ENCODE measurements at regions not wholly inside any gene's neighbourhood (a gene's known extent, or its start where the extent isn't known, plus 50 kb on each side); places are given as distances from the start of the nearest gene placed in this dataset.

DNA sequence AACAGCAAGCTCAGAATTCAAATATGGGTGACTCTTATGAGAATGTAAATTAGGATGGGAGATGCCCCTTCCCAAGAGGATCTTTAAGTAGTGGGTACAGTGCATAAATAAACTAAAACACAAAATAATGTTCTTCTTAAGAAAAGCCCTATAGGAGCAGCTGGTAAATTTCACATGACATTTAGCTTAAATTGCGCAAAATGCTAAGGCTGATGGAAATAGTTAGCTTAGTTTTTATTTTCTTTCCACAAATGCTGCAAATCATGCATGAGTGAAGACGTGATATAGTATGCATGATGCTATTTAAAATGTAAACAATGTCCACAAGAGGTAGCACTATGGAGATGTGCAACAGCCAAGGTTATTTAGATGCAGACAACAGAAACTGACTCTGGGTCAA is 328.1 kb downstream of the ATP23 start:
- no peak overlapping the region for H3K27ac ChIP-seq
- TF ChIP-seq, protein P1, sequence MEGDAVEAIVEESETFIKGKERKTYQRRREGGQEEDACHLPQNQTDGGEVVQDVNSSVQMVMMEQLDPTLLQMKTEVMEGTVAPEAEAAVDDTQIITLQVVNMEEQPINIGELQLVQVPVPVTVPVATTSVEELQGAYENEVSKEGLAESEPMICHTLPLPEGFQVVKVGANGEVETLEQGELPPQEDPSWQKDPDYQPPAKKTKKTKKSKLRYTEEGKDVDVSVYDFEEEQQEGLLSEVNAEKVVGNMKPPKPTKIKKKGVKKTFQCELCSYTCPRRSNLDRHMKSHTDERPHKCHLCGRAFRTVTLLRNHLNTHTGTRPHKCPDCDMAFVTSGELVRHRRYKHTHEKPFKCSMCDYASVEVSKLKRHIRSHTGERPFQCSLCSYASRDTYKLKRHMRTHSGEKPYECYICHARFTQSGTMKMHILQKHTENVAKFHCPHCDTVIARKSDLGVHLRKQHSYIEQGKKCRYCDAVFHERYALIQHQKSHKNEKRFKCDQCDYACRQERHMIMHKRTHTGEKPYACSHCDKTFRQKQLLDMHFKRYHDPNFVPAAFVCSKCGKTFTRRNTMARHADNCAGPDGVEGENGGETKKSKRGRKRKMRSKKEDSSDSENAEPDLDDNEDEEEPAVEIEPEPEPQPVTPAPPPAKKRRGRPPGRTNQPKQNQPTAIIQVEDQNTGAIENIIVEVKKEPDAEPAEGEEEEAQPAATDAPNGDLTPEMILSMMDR (IDR thresholded peaks at IDR 0.05) = no peak
- no peak for TF ChIP-seq ZFX (IDR thresholded peaks at IDR 0.05; ENCODE audit: borderline replicate concordance)

DNA sequence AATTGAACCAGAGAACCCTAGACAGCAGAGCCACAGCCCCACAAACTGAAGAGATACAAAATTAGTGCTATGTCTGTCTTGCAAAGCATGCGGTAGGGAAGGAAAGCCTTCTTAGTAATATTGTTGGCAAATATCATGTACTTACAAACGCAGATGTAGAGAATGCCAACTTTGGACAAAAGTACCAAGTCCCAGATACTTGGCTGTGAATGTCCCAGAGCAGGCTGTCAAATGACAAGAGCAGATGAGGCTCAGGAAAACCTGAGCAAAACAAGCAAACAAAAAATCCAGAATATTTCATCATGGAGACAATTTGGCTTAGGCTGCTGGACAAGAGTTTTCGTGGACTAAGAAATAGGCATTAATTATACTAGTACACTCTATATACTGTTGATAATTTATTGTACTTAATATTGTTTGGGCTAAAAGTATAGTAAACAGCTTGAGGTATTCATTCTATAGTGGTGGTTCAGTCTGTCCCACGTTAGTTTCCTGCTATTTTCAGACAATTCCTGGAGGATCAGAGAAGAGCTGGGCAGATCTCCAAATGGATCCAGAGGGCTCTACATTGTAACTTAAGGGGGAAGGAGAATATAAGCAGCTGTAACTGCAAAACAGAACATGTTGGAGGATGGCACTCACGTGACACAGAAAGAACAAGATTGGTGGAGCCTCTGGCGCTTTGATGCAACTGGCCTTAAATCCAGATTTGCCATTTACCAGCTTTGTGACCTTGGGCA is 329.8 kb downstream of the ATP23 start:
- TF ChIP-seq ZFX (IDR thresholded peaks at IDR 0.05; ENCODE audit: borderline replicate concordance) = no peak
- TF ChIP-seq, protein P1 (IDR thresholded peaks at IDR 0.05) = no peak
- no peak overlapping the region for H3K27ac ChIP-seq

DNA sequence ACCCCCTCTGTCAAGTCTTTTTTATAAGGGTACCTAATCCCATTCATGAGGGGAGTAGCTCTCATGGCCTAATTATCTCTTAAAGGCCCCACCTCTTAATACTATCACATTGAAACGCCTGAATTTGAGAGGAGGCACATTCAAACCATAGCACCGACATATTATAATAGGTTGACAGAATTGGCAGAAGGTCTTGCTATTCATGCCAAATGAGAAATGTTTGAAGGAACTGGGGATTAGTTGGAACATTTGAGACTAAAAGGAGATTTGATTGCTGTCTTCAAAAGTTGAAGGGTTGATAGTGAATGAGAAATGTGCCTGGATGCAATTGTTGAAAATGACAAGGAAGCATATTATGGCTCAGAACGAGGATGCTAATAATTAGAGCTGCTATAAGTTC is 331.1 kb downstream of the ATP23 start:
- H3K27ac ChIP-seq = no peak overlapping the region
- TF ChIP-seq ZFX (IDR thresholded peaks at IDR 0.05; ENCODE audit: borderline replicate concordance) = no peak
- TF ChIP-seq, protein P1 (IDR thresholded peaks at IDR 0.05) = no peak

DNA sequence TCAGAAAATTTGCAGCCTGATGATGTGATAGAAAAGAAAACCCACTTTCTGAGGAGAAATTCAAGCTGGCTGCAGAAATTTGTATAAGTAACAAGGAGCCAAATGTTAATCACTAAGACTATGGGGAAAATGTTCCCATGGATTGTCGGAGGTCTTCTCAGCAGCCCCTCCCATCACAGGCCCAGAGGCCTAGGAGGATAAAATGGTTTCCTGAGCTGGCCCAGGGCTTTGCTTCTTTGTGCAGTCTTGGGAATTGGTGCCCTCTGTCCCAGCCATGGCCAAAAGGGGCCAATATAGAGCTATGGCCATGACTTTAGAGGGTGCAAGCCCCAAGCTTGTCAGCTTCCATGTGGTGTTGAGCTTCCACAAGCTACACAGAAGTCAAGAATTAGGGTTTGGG is 335.9 kb downstream of the ATP23 start:
- no peak overlapping the region for H3K27ac ChIP-seq
- TF ChIP-seq, protein P1 (IDR thresholded peaks at IDR 0.05) = no peak
- no peak for TF ChIP-seq ZFX (IDR thresholded peaks at IDR 0.05; ENCODE audit: borderline replicate concordance)

DNA sequence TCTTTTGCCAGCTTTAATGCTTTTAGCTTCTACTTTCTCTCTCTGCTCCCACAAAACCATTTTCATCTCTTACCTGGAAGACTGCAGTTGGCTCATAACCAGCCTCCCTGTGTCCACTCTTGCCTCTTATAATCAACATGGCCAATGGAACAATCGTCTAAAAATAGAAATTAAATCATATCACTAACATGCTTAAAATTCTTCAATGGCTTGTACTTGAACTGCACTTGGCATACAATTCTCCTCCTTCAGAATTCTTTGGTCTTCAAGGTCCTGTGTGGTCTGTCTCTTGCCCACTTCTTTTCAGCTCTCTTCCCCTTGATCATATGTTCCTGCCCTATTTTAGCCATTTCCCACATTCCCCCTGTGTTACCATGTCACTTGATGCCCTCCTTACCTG is 342.2 kb downstream of the ATP23 start:
- TF ChIP-seq, protein P1 (IDR thresholded peaks at IDR 0.05) = no peak
- no peak for TF ChIP-seq ZFX (IDR thresholded peaks at IDR 0.05; ENCODE audit: borderline replicate concordance)
- no peak overlapping the region for H3K27ac ChIP-seq

DNA sequence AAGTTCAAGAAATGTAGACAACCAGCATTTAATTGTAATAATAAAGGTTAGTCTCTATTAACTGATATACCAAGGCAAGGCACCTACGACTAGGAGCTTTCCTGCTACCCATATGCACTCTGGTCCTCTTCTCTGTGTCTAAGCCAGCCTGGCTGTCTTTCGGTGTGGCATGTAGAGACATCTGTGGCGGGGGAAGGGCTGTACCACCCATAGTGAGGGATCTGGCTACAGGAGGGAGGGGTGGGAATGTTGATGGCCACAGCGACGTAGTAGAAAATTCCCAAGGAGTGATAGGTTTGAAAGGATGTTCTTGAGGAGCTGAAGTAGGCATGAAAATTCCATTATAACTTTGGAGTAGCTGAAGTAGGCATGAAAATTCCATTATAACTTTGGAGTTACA is 344.2 kb downstream of the ATP23 start:
- TF ChIP-seq, protein P1 (IDR thresholded peaks at IDR 0.05) = no peak
- no peak for TF ChIP-seq ZFX (IDR thresholded peaks at IDR 0.05; ENCODE audit: borderline replicate concordance)
- H3K27ac ChIP-seq = no peak overlapping the region

DNA sequence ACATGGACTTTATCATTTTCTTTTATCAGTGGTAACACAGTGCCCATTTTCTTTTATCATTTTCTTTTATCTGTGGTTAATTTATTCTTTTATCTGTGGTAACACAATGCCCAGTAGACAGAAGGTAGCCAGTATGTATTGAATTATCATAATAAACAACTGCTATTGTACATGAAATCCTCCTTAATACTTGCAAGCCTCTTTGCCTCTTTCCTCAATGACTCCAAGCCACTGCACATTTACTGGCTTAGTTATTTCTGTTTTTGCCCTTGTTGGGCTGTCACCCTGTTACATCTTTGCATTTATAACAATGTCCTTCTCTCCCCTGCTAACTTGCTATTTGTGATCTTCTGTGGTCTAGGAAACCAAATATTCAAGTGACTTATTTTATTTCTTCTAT is 345.0 kb downstream of the ATP23 start:
- TF ChIP-seq, protein P1 (IDR thresholded peaks at IDR 0.05) = no peak
- no peak overlapping the region for H3K27ac ChIP-seq
